GM21528 (cell line): ENCODE measurements at regions not wholly inside any gene's neighbourhood (a gene's known extent, or its start where the extent isn't known, plus 50 kb on each side); places are given as distances from the start of the nearest gene placed in this dataset.
"Not testable (repeated sequence)": the region's sequence is repeated elsewhere in the genome, so short reads cannot be mapped to it uniquely, and the experiment has no call there.

Experiments
- ATAC-seq: cut with Tn5 transposase; IDR thresholded peaks from one replicate; pipeline ENCODE4 v1.9.1; 2021; ENCODE audit warnings: mild to moderate bottlenecking, moderate library complexity; ENCODE audit not compliant: unreplicated experiment, low FRiP score

- no peak for ATAC-seq
These were observed 537.4 kb upstream of the B3GAT1 start for GRCh38 chr11:134949121-134950090.

- ATAC-seq: no peak
These were observed 535.5 kb upstream of the B3GAT1 start for GRCh38 chr11:134947556-134947955.

- ATAC-seq: no peak
These were observed 534.0 kb upstream of the B3GAT1 start for GRCh38 chr11:134945993-134946392.

GRCh38 chr11:134944986-134945385 is 532.9 kb upstream of the B3GAT1 start:
- no peak for ATAC-seq

GRCh38 chr11:134944131-134944530 is 532.1 kb upstream of the B3GAT1 start:
- no peak for ATAC-seq

GRCh38 chr11:134943544-134943943 is 531.5 kb upstream of the B3GAT1 start:
- no peak for ATAC-seq

- no peak for ATAC-seq
These were observed 530.6 kb upstream of the B3GAT1 start for GRCh38 chr11:134942681-134943080.

DNA sequence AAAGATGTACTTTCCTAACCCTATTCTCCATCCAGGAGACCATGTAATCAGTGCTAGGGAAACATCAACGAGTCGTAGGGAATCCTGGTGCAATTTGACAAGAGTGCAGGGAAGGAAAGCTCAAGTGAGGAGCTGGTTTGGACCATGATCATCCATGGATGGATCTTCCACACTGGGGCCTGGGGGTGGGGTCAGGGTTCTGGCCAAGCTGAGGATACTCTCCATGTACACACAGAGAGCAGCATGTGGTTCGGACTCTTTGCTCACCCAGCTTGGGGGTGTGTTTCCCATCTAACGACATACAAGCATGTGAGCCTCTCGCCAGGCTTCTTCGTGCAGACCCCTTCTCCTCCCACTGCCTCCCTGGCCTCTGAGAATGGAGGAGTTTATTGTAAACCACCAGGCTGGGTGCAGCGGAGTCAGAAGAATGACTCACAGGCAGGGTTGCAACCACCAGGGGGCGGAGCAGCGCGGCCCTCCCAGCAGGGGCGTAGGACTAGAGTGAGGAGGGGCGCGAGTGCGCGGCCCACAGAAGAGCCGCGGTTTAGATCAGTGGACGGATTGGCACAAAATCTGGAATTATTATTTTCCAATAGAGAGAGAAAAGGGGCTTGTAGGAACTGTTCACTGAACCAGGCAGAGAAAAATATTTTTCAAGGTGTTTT is 530.0 kb upstream of the B3GAT1 start:
- ATAC-seq: not testable (repeated sequence)

- no peak for ATAC-seq
These were observed 529.3 kb upstream of the B3GAT1 start for GRCh38 chr11:134941326-134941725.

- ATAC-seq: no peak
These were observed 528.5 kb upstream of the B3GAT1 start for GRCh38 chr11:134940441-134941126.

DNA sequence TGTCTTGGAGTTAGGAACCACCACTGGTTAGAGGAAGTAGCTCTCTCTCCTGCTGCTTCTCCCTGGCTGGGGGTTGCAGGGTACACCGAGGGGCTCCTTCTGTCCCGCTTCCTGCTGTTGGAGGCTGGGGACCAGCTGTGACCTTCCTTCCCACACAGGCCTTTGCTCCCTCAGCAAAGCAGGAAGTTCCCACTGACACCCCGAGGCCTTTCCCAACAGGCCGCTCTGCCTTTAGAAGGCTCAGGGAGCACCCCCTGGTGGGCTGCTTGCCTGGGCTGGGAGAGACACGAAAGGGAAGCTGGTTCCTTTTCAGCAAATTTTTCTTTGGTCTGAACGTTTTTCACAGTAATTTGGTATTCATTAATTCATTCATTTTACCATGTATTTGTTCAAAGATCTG is 527.9 kb upstream of the B3GAT1 start:
- no peak for ATAC-seq

GRCh38 chr11:134939031-134939430 is 527.0 kb upstream of the B3GAT1 start:
- ATAC-seq: no peak

DNA sequence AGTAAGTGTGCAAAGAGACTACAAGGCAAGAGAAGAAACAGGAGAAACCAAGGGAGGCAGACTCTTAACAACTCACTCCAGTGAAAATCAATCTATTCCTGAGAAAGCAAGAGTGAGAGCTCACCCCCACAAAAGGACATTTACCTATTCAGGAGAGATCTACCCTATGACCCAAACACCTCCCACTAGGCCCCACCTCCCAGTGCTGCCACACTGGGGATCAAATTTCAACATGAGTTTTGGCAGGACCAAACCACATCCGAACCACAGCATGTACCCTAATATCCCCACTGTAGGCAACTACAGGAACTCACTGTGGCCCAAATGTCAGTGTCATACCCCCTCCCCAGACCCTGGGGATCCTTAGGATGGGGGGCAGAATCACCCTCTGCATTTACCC is 526.2 kb upstream of the B3GAT1 start:
- no peak for ATAC-seq

DNA sequence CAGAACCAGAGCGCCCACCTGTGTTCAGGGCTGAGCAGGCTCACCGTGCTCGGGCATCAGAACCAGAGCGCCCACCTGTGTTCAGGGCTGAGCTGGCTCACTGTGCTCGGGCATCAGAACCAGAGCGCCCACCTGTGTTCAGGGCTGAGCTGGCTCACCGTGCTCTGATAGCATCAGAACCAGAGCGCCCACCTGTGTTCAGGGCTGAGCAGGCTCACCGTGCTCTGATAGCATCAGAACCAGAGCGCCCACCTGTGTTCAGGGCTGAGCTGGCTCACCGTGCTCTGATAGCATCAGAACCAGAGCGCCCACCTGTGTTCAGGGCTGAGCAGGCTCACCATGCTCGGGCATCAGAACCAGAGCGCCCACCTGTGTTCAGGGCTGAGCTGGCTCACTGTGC is 525.2 kb upstream of the B3GAT1 start:
- ATAC-seq: not testable (repeated sequence)

GRCh38 chr11:134932761-134933160 is 520.7 kb upstream of the B3GAT1 start:
- no peak for ATAC-seq

DNA sequence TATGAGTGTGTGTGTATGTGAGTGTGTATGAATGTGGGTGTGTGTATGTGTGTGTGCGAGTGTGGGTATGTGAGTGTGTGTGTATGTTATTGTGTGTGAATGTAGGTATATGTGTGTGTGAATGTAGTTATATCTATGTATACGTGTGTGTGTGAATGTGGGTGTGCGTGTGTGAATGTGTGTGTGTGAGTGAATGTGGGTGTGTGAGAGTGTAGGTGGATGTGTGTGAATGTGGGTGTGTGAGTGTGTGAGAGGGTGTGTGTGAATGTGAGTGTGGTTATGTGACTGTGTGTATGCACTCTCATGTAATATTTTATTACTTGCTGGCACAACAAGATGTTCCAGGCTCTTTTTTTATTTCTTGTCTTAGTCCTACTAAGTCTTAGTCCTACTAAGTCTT is 513.4 kb upstream of the B3GAT1 start:
- ATAC-seq: no peak

DNA sequence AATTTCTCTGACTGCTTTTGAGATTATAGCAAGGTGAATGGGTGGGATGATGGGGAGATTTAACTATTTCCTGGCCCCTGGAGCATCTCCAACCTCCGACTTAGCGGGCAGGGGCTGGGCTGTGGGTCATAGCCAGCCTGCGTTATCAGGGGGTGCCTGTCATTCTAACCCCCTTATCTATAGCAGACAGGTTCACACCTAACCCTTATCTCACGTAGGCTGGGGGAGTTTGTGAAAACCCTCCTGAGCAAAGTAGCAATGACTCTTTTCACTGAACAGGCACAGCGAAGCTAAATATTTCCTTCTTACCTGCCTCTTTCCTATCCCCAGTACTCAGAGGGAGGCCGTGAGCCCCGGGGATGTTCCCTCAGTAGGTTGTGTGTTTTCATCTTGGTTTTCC is 511.4 kb upstream of the B3GAT1 start:
- no peak for ATAC-seq

GRCh38 chr11:134921938-134922337 is 509.9 kb upstream of the B3GAT1 start:
- ATAC-seq: no peak

DNA sequence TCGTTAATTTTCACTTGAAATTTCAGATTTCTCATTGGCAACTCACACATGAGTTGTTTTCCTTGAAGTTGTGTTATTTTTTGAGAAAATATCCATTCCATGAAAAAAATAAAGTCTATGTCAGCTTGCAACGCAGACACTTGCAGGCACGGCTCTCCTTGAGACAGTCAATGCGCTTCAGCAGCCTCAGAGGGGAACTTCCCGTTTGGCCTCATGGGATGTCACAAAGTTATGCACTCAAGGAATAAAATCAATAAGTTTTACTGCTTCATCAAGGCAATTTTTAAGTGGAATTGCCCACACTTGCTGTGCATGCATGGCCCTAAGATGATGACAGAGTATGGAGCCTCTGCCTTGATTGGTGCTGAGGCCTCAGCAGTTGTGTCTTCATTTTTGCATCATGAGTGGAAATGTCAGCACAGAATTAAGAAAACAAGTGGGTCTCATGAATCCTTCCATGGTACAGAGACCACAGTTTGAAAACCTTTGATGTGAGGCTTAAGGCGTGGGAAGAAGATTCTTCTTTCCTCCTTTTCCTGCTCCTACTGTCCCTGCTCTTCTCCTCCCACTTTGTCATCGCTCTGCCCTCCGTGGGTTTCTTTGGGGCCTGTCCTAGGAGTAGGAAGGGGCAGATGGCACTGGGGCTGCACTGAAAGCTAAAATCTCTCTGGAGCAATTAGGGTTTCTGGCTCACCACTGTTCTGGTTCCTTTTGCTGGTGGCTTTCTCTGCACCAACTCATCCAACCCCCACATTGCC is 509.0 kb upstream of the B3GAT1 start:
- no peak for ATAC-seq

- no peak for ATAC-seq
These were observed 504.6 kb upstream of the B3GAT1 start for GRCh38 chr11:134916421-134917213.
